NCI-H1436 (cell line): ENCODE measurements at regions not wholly inside any gene's neighbourhood (a gene's known extent, or its start where the extent isn't known, plus 50 kb on each side); places are given as distances from the start of the nearest gene placed in this dataset.

Source experiments
- DNase-seq: peaks from one replicate; lab custom pipeline; 2025; lab: John Stamatoyannopoulos, UW

GRCh38 chr16:47779201-47780016 is 318.3 kb downstream of the PHKB start:
- DNase-seq, result no peak

- DNase-seq, result no peak
Measured at GRCh38 chr16:47778106-47778801, 317.1 kb downstream of the PHKB start.

GRCh38 chr16:47777220-47777619 is 316.1 kb downstream of the PHKB start:
- no peak for DNase-seq

GRCh38 chr16:47774661-47775060 is 313.5 kb downstream of the PHKB start:
- no peak for DNase-seq

- no peak for DNase-seq
Measured at GRCh38 chr16:47753659-47754058, 292.5 kb downstream of the PHKB start.
